ENCODE measurements at regions not wholly inside any gene's neighbourhood (a gene's known extent, or its start where the extent isn't known, plus 50 kb on each side); places are given as distances from the start of the nearest gene placed in this dataset.

- H3K27me3 Mint-ChIP-seq (ENCODE audit: insufficient read depth, unreplicated experiment): no peaks in the 10 kb centered on the region
- H3K4me3 Mint-ChIP-seq (ENCODE audit: unreplicated experiment): no peak overlapping the region
- ChIA-PET POLR2A (no interaction called here), CTCF (no interaction called here)
- H3K4me1 Mint-ChIP-seq (ENCODE audit: insufficient read depth, unreplicated experiment): peaks cover 19% of the 10 kb centered on the region
- no peak for DNase-seq (ENCODE audit: unreplicated experiment)
- no peaks in the 10 kb centered on the region for H3K36me3 Mint-ChIP-seq (ENCODE audit: insufficient read depth, unreplicated experiment)
- no TSS peak for BruUV-seq (replicated peaks)
- TF ChIP-seq, protein P1, sequence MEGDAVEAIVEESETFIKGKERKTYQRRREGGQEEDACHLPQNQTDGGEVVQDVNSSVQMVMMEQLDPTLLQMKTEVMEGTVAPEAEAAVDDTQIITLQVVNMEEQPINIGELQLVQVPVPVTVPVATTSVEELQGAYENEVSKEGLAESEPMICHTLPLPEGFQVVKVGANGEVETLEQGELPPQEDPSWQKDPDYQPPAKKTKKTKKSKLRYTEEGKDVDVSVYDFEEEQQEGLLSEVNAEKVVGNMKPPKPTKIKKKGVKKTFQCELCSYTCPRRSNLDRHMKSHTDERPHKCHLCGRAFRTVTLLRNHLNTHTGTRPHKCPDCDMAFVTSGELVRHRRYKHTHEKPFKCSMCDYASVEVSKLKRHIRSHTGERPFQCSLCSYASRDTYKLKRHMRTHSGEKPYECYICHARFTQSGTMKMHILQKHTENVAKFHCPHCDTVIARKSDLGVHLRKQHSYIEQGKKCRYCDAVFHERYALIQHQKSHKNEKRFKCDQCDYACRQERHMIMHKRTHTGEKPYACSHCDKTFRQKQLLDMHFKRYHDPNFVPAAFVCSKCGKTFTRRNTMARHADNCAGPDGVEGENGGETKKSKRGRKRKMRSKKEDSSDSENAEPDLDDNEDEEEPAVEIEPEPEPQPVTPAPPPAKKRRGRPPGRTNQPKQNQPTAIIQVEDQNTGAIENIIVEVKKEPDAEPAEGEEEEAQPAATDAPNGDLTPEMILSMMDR (IDR thresholded peaks at IDR 0.05; ENCODE audit: unreplicated experiment): no peak
- no peaks in the 10 kb centered on the region for H3K9me3 Mint-ChIP-seq (ENCODE audit: unreplicated experiment)
- intact Hi-C loops (cut with micrococcal nuclease): no loop called here
- H3K27ac Mint-ChIP-seq (ENCODE audit: low read depth, unreplicated experiment): no peak overlapping the region
Observed at GRCh38 chr6:11424395-11425034, 113.0 kb upstream of the TMEM170B start.

DNA sequence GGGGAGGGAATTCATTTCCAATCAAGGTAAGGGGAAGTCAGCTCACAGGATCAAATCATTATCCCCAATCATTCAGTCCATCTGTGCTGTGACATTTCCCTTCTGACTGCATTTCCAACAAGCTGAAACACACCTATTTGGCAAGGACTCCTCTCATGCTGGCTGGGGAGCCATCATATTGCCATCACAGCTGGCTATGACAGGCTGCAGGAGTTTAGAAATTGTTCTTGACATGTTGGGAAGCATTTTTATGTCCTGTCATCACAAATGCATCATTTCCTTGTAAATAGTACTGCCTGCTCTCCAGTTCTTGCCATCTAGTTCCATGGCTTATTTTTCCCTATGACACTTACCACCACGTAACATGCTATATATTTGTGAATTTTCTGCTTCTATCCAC is 113.9 kb upstream of the TMEM170B start:
- Mint-ChIP-seq H3K27me3 (ENCODE audit: insufficient read depth, unreplicated experiment) (no peaks in the 10 kb centered on the region), H3K4me3 (ENCODE audit: unreplicated experiment) (no peak overlapping the region), H3K36me3 (ENCODE audit: insufficient read depth, unreplicated experiment) (no peaks in the 10 kb centered on the region), H3K4me1 (ENCODE audit: insufficient read depth, unreplicated experiment) (peaks cover 19% of the 10 kb centered on the region), H3K9me3 (ENCODE audit: unreplicated experiment) (no peaks in the 10 kb centered on the region), H3K27ac (ENCODE audit: low read depth, unreplicated experiment) (no peak overlapping the region)
- TF ChIP-seq, protein P1 (IDR thresholded peaks at IDR 0.05; ENCODE audit: unreplicated experiment): no peak
- ChIA-PET CTCF (no interaction called here), POLR2A (no interaction called here)
- intact Hi-C loops (cut with micrococcal nuclease): no loop called here
- no peak for DNase-seq (ENCODE audit: unreplicated experiment)
- BruUV-seq (replicated peaks): no TSS peak

DNA sequence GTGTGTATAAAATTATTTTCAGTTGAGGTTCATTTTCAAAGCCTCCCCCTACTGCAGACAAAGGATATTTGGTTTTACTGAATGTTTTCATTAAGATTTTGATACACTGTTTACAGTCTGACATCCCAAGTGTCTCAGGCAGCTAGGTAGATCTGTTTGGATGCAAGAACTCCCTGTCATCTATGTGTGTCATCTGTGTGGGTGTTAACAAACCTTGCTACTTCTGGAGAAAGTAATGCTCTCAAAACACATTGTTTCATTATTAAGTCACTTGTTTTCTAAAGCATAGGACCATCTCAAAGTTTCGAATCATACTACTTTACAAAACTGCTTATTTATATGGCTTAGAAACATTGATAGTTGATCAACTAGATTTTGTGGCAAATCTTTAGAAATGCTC is 114.5 kb upstream of the TMEM170B start:
- H3K9me3 Mint-ChIP-seq (ENCODE audit: unreplicated experiment): no peaks in the 10 kb centered on the region
- TF ChIP-seq, protein P1 (IDR thresholded peaks at IDR 0.05; ENCODE audit: unreplicated experiment): no peak
- BruUV-seq (replicated peaks): no TSS peak
- DNase-seq (ENCODE audit: unreplicated experiment): no peak
- no peaks in the 10 kb centered on the region for H3K27me3 Mint-ChIP-seq (ENCODE audit: insufficient read depth, unreplicated experiment)
- H3K4me3 Mint-ChIP-seq (ENCODE audit: unreplicated experiment): no peak overlapping the region
- H3K27ac Mint-ChIP-seq (ENCODE audit: low read depth, unreplicated experiment): no peak overlapping the region
- H3K4me1 Mint-ChIP-seq (ENCODE audit: insufficient read depth, unreplicated experiment): peaks cover 15% of the 10 kb centered on the region
- POLR2A ChIA-PET: no interaction called here
- intact Hi-C loops (cut with micrococcal nuclease): no loop called here
- CTCF ChIA-PET: interaction anchor here (0.6 kb wide), 1 partner anchor 1996 kb away, joined by 3 read pairs; no protein-coding TSS in a partner anchor
- H3K36me3 Mint-ChIP-seq (ENCODE audit: insufficient read depth, unreplicated experiment): no peaks in the 10 kb centered on the region

DNA sequence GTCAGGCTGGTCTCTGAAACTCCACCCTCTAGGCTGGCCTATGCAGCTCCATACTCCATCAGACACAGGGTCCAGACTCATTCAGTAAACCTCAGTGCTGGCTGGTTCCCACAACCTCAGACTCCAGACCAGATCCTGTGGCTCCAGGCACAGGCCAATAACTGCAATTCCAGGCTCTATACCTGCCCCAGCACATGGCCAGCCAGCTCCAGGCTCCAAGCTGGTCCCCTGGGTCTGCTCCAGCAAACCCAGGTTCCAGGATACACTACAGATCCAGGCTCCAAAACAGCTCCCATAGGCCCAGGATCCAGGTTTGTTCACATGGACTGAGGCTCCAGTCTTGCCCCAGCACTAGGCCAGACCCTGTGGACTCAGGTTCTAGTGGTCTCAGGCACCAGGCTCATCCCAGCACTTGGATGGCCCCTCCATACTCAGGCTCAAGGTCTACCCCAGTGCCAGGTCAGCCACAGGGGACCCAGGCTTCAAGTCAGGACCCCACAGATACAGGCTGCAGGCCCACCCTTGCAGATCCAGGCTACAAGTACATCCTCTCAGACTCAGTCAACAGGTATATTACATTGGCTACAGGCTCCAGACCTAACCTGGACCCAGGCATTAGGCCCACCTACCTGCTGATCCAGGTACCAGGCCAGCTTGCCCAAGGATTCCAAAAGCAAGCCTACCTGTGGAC is 117.6 kb upstream of the TMEM170B start:
- no peak for DNase-seq (ENCODE audit: unreplicated experiment)
- Mint-ChIP-seq H3K9me3 (ENCODE audit: unreplicated experiment) (no peaks in the 10 kb centered on the region), H3K4me3 (ENCODE audit: unreplicated experiment) (no peak overlapping the region), H3K36me3 (ENCODE audit: insufficient read depth, unreplicated experiment) (no peaks in the 10 kb centered on the region), H3K27ac (ENCODE audit: low read depth, unreplicated experiment) (no peak overlapping the region), H3K27me3 (ENCODE audit: insufficient read depth, unreplicated experiment) (no peaks in the 10 kb centered on the region), H3K4me1 (ENCODE audit: insufficient read depth, unreplicated experiment) (no peaks in the 10 kb centered on the region)
- intact Hi-C loops (cut with micrococcal nuclease): no loop called here
- no TSS peak for BruUV-seq (replicated peaks)
- ChIA-PET CTCF (interaction anchor here (1.2 kb wide), 1 partner anchor 10 kb away, joined by 3 read pairs; no protein-coding TSS in a partner anchor), POLR2A (no interaction called here)
- TF ChIP-seq, protein P1 (IDR thresholded peaks at IDR 0.05; ENCODE audit: unreplicated experiment): no peak
